ENCODE measurements at regions not wholly inside any gene's neighbourhood (a gene's known extent, or its start where the extent isn't known, plus 50 kb on each side); places are given as distances from the start of the nearest gene placed in this dataset.

DNA sequence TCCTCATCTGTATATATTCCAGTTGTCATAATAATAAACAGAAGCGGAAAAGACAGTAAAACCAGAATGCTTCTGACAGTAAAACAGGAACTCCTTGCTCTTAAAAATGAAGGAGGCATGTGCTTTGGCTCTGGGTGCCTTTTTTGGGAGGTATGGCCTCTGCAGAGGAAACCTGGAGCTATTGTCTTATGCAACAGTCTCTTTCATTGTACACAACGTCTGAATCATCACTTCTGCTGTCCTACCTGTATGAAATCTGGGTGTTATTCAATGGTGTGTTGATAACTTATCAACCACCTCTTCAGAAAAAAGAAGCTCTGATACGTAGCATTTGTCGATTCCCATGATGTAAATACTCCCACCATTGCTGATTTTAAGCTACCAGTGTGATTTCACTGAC lies 64.8 kb downstream of the CDCA7 start:
- WGBS (ENCODE audit: missing lambda C conversion rate): 61% methylated on average over 4 of the region's 4 CpGs
- Histone ChIP-seq H3K4me2 (no peak overlapping the region), H3K4me3 (no peak overlapping the region), H3K4me1 (peaks cover 28% of the 10 kb centered on the region), H3K27ac (no peak overlapping the region), H3K9me3 (no peaks in the 10 kb centered on the region)
- ChIA-PET POLR2A (no interaction called here), CTCF (interaction anchor here (0.8 kb wide), 1 partner anchor 17 kb away, joined by 3 read pairs; no protein-coding TSS in a partner anchor)
- FAIRE-seq (no peak), ATAC-seq (no peak), DNase-seq (ENCODE audit: low read depth in 1 of 2, low spot score in 1 of 2) (no peak)
- no peak for TF ChIP-seq ZNF302 (CRISPR knock-in tag; IDR thresholded peaks at IDR 0.05)
- TF ChIP-seq HDAC2 (IDR thresholded peaks at IDR 0.05): no peak
- no peak for TF ChIP-seq KDM5A (IDR thresholded peaks at IDR 0.05)
- no peak for TF ChIP-seq BCL3 (IDR thresholded peaks at IDR 0.05)
- TF ChIP-seq, protein P1, sequence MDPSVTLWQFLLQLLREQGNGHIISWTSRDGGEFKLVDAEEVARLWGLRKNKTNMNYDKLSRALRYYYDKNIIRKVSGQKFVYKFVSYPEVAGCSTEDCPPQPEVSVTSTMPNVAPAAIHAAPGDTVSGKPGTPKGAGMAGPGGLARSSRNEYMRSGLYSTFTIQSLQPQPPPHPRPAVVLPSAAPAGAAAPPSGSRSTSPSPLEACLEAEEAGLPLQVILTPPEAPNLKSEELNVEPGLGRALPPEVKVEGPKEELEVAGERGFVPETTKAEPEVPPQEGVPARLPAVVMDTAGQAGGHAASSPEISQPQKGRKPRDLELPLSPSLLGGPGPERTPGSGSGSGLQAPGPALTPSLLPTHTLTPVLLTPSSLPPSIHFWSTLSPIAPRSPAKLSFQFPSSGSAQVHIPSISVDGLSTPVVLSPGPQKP (IDR thresholded peaks at IDR 0.05; ENCODE audit: low read depth, low read length): no peak

DNA sequence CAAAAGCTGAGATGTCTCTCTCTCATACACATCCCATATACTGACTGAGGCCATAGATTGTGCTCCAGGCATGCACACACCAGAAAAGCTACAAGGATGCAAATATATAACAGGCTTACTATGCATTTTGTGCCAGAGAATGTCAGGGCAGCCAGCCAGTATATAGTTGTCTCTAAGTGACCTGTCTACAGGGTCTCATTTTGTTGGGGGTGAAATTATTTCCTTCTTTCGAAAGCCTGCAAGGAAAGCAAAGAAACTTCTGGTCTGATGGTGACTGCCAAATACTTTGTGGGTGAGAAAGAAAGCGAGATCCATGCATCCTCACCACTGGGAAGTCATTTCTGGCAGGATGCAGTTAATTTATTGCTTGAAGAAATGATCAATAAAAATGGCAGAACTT lies 70.2 kb downstream of the CDCA7 start:
- ChIA-PET CTCF (interaction anchor here (0.9 to 2.0 kb wide), 4 partner anchors 21 to 24 kb away, joined by 3 to 5 read pairs (median 4); no protein-coding TSS in a partner anchor), POLR2A (no interaction called here)
- TF ChIP-seq MAFK (IDR thresholded peaks at IDR 0.05; ENCODE audit: partially characterized antibody) (no peak), HDAC2 (IDR thresholded peaks at IDR 0.05) (no peak), TFCP2L1 (CRISPR knock-in tag; IDR thresholded peaks at IDR 0.05) (no peak), MAZ (IDR thresholded peaks at IDR 0.05; ENCODE audit: borderline replicate concordance, low read depth, low read length) (no peak)
- Histone ChIP-seq H3K4me2 (no peak overlapping the region), H3K4me1 (no peaks in the 10 kb centered on the region), H3K9me3 (no peaks in the 10 kb centered on the region), H3K4me3 (no peak overlapping the region), H3K27ac (no peak overlapping the region)
- ATAC-seq: no peak
- no peak for DNase-seq (ENCODE audit: low read depth in 1 of 2, low spot score in 1 of 2)
- no peak for FAIRE-seq
- WGBS (ENCODE audit: missing lambda C conversion rate): 56% methylated on average over 2 of the region's 2 CpGs

DNA sequence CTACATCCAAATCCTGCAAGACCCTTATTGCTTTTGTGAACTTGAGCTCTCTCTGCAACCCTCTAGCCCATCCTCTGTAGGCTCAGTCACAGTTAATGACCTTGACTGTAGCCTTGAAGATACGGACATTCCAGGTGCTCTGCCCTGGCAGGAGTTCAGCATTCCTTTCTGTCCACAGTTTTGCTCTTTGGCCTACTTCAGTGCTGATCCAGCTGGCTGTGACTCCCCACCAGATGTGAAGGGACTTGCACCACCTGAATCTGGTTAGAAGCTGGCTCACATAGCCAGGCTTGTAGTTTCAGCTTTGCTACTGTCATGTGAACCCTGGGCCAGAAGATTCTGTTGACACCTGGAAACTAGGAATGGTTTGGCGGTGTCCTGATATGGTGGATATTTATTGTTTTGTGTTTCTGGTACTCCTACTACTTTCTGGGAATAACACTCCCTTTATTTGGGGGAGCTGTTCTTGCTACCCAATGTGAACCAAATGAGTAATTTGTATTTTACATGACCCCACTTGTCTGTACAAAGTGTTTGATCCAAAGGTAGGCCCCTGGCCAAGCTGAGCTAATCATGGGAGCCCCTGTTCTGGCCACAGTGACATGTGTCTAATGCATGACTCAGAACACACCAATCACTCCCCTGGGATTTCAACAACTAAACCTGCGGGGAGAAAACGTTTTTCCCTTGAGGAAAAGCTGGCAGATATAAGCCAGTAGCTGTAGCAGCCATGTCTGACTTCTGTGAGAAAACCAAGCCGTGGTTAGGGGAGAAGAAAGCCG lies 73.4 kb downstream of the CDCA7 start:
- no peak overlapping the region for H3K27ac ChIP-seq
- ATAC-seq: no peak
- POLR2A ChIA-PET: no interaction called here

More for the DNA sequence above, 73.4 kb downstream of the CDCA7 start:
- CTCF ChIA-PET: interaction anchor here (0.9 to 7.5 kb wide), 5 partner anchors 13 to 26 kb away, joined by 3 to 42 read pairs (median 3); no protein-coding TSS in a partner anchor
- Histone ChIP-seq H3K4me1 (peaks cover 19% of the 10 kb centered on the region), H3K4me2 (no peak overlapping the region), H3K4me3 (no peak overlapping the region), H3K9me3 (no peaks in the 10 kb centered on the region)
- DNase-seq (ENCODE audit: low read depth in 1 of 2, low spot score in 1 of 2) (no peak), FAIRE-seq (no peak)
- WGBS (ENCODE audit: missing lambda C conversion rate): 50% methylated on average over 6 of the region's 6 CpGs
- TF ChIP-seq ZSCAN20 (CRISPR knock-in tag; IDR thresholded peaks at IDR 0.05) (no peak), FOSB (CRISPR knock-in tag; IDR thresholded peaks at IDR 0.05) (no peak), CHD4 (IDR thresholded peaks at IDR 0.05; ENCODE audit: borderline replicate concordance) (no peak), PBX3 (IDR thresholded peaks at IDR 0.05) (no peak), FOXS1 (CRISPR knock-in tag; IDR thresholded peaks at IDR 0.05) (no peak), CBX8 (IDR thresholded peaks at IDR 0.05) (no peak), HMGXB4 (CRISPR knock-in tag; IDR thresholded peaks at IDR 0.05; ENCODE audit: borderline replicate concordance) (no peak), SMC3 (IDR thresholded peaks at IDR 0.05) (no peak), NFE2L2 (conservative IDR thresholded peaks at IDR 0.05; ENCODE audit: low read length) (no peak), ZC3H11A (IDR thresholded peaks at IDR 0.05) (no peak), ESRRA (IDR thresholded peaks at IDR 0.05; ENCODE audit: borderline replicate concordance, low read length) (no peak), EHF (CRISPR knock-in tag; IDR thresholded peaks at IDR 0.05) (no peak), EP300 (IDR thresholded peaks at IDR 0.05) (no peak), JUNB (IDR thresholded peaks at IDR 0.05) (no peak), HEYL (CRISPR knock-in tag; IDR thresholded peaks at IDR 0.05) (no peak), KDM1A (IDR thresholded peaks at IDR 0.05; ENCODE audit: low read depth) (no peak)
- TF ChIP-seq, protein P1 (IDR thresholded peaks at IDR 0.05; ENCODE audit: low read depth, low read length): no peak
- TF ChIP-seq, protein P2, sequence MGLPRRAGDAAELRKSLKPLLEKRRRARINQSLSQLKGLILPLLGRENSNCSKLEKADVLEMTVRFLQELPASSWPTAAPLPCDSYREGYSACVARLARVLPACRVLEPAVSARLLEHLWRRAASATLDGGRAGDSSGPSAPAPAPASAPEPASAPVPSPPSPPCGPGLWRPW (IDR thresholded peaks at IDR 0.05): no peak
- TF ChIP-seq, protein P3, sequence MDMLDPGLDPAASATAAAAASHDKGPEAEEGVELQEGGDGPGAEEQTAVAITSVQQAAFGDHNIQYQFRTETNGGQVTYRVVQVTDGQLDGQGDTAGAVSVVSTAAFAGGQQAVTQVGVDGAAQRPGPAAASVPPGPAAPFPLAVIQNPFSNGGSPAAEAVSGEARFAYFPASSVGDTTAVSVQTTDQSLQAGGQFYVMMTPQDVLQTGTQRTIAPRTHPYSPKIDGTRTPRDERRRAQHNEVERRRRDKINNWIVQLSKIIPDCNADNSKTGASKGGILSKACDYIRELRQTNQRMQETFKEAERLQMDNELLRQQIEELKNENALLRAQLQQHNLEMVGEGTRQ (IDR thresholded peaks at IDR 0.05): no peak

Measured in A549 (cell line).